ENCODE measurements at regions not wholly inside any gene's neighbourhood (a gene's known extent, or its start where the extent isn't known, plus 50 kb on each side); places are given as distances from the start of the nearest gene placed in this dataset.

DNA sequence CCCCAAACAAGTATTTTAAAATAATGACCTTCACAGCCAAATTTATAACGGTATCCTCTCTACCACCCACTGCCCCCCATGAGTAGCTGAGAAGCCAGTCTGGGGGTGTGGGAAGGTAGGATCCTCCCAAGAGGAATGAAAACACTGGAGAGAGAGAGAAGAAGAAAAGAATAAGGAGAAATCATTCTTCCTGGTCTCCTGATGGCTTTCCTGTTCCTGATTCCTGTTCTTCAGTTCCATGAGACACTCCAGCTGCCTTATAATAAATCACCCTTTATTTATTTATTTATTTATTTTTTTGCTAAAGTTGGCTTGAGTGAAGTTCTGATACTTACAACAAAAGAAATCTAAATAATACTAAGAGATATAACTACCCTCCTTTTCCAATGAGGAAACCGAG, 56.4 kb upstream of the FAM20A start:
- TF ChIP-seq, protein P1, sequence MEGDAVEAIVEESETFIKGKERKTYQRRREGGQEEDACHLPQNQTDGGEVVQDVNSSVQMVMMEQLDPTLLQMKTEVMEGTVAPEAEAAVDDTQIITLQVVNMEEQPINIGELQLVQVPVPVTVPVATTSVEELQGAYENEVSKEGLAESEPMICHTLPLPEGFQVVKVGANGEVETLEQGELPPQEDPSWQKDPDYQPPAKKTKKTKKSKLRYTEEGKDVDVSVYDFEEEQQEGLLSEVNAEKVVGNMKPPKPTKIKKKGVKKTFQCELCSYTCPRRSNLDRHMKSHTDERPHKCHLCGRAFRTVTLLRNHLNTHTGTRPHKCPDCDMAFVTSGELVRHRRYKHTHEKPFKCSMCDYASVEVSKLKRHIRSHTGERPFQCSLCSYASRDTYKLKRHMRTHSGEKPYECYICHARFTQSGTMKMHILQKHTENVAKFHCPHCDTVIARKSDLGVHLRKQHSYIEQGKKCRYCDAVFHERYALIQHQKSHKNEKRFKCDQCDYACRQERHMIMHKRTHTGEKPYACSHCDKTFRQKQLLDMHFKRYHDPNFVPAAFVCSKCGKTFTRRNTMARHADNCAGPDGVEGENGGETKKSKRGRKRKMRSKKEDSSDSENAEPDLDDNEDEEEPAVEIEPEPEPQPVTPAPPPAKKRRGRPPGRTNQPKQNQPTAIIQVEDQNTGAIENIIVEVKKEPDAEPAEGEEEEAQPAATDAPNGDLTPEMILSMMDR (conservative IDR thresholded peaks at IDR 0.05; ENCODE audit: low read depth, low read length): no peak

DNA sequence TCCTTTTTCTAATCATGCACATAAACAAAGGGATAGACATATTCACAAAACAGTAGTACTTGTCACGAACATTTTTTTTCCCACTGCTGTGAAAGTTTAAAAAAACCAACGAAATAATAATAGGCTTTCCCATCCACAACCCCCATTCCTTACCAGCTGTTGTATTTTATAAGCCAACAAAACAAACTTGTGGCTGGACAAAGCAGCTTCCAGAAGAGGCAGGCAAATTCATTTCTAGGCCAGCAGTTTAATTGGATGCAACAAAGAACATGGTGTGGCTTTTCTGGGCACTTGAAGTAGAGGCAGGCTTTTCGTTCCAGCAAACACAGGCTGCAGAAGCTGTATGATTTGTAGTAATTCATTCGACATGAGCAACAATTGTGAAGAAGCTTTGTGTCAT, 56.0 kb upstream of the FAM20A start:
- no peaks in the 10 kb centered on the region for H3K79me2 ChIP-seq (ENCODE audit: insufficient read depth, low read depth)
- H3K27me3 ChIP-seq (ENCODE audit: insufficient read depth, low read depth): no peaks in the 10 kb centered on the region
- no peaks in the 10 kb centered on the region for H3K4me1 ChIP-seq (ENCODE audit: low read depth, poor library complexity, severe bottlenecking)
- H3K36me3 ChIP-seq (ENCODE audit: insufficient read depth): no peaks in the 10 kb centered on the region
- no peak overlapping the region for H3K9ac ChIP-seq
- H2AFZ ChIP-seq (ENCODE audit: low read depth): no peak overlapping the region
- H3K4me2 ChIP-seq: no peak overlapping the region
- TF ChIP-seq, protein P1 (conservative IDR thresholded peaks at IDR 0.05; ENCODE audit: low read depth, low read length): no peak
- no peaks in the 10 kb centered on the region for H4K20me1 ChIP-seq (ENCODE audit: insufficient read depth)
- H3K27ac ChIP-seq: no peak overlapping the region
- H3K4me3 ChIP-seq (IDR thresholded peaks at IDR 0.05; ENCODE audit: insufficient read depth, low read depth, low read length): no peak overlapping the region

More for the DNA sequence above, 56.4 kb upstream of the FAM20A start:
- no peaks in the 10 kb centered on the region for H3K36me3 ChIP-seq (ENCODE audit: insufficient read depth)
- no peaks in the 10 kb centered on the region for H3K4me1 ChIP-seq (ENCODE audit: low read depth, poor library complexity, severe bottlenecking)
- no peak overlapping the region for H3K9ac ChIP-seq
- H3K79me2 ChIP-seq (ENCODE audit: insufficient read depth, low read depth): no peaks in the 10 kb centered on the region
- H2AFZ ChIP-seq (ENCODE audit: low read depth): no peak overlapping the region
- H4K20me1 ChIP-seq (ENCODE audit: insufficient read depth): no peaks in the 10 kb centered on the region
- H3K4me2 ChIP-seq: no peak overlapping the region
- H3K27me3 ChIP-seq (ENCODE audit: insufficient read depth, low read depth): no peaks in the 10 kb centered on the region
- no peak overlapping the region for H3K4me3 ChIP-seq (IDR thresholded peaks at IDR 0.05; ENCODE audit: insufficient read depth, low read depth, low read length)
- no peak overlapping the region for H3K27ac ChIP-seq

GRCh38 chr17:68656666-68657065, 55.5 kb upstream of the FAM20A start:
- H3K4me3 ChIP-seq (IDR thresholded peaks at IDR 0.05; ENCODE audit: insufficient read depth, low read depth, low read length): no peak overlapping the region
- H4K20me1 ChIP-seq (ENCODE audit: insufficient read depth): no peaks in the 10 kb centered on the region
- H3K9ac ChIP-seq: no peak overlapping the region
- H3K4me1 ChIP-seq (ENCODE audit: low read depth, poor library complexity, severe bottlenecking): no peaks in the 10 kb centered on the region
- no peaks in the 10 kb centered on the region for H3K79me2 ChIP-seq (ENCODE audit: insufficient read depth, low read depth)
- no peak overlapping the region for H3K4me2 ChIP-seq
- no peaks in the 10 kb centered on the region for H3K36me3 ChIP-seq (ENCODE audit: insufficient read depth)
- H2AFZ ChIP-seq (ENCODE audit: low read depth): no peak overlapping the region
- no peaks in the 10 kb centered on the region for H3K27me3 ChIP-seq (ENCODE audit: insufficient read depth, low read depth)
- TF ChIP-seq, protein P1 (conservative IDR thresholded peaks at IDR 0.05; ENCODE audit: low read depth, low read length): no peak
- H3K27ac ChIP-seq: no peak overlapping the region

Data from KMS-11 (cell line).